HG02571 (cell line): ENCODE measurements at regions not wholly inside any gene's neighbourhood (a gene's known extent, or its start where the extent isn't known, plus 50 kb on each side); places are given as distances from the start of the nearest gene placed in this dataset.
A peak's percentile ranks its signal among the peaks of the same experiment; 100 is the strongest.
"Not testable (repeated sequence)": the region's sequence is repeated elsewhere in the genome, so short reads cannot be mapped to it uniquely, and the experiment has no call there.

Experiments
- ATAC-seq: cut with Tn5 transposase; IDR thresholded peaks from one replicate; pipeline ENCODE4 v1.9.1; 2021; ENCODE audit warnings: mild to moderate bottlenecking, moderate library complexity; ENCODE audit not compliant: unreplicated experiment

- no peak for ATAC-seq
Measured at GRCh38 chr11:42412590-42412989, 899.2 kb upstream of the API5 start.

- no peak for ATAC-seq
Measured at GRCh38 chr11:42417691-42418090, 894.1 kb upstream of the API5 start.

GRCh38 chr11:42422090-42422489 is 889.7 kb upstream of the API5 start:
- no peak for ATAC-seq

GRCh38 chr11:42434911-42435310 is 876.9 kb upstream of the API5 start:
- not testable (repeated sequence) for ATAC-seq

- ATAC-seq = no peak
Measured at GRCh38 chr11:42444406-42444805, 867.4 kb upstream of the API5 start.

GRCh38 chr11:42462558-42463310 is 849.1 kb upstream of the API5 start:
- ATAC-seq = no peak

GRCh38 chr11:42465623-42466022 is 846.2 kb upstream of the API5 start:
- ATAC-seq = no peak

GRCh38 chr11:42473106-42473505 is 838.7 kb upstream of the API5 start:
- ATAC-seq = no peak

GRCh38 chr11:42482822-42483221 is 829.0 kb upstream of the API5 start:
- no peak for ATAC-seq

- ATAC-seq = no peak
Measured at GRCh38 chr11:42490506-42490905, 821.3 kb upstream of the API5 start.

GRCh38 chr11:42494459-42494858 is 817.3 kb upstream of the API5 start:
- no peak for ATAC-seq

GRCh38 chr11:42498971-42499370 is 812.8 kb upstream of the API5 start:
- no peak for ATAC-seq

GRCh38 chr11:42502151-42502550 is 809.6 kb upstream of the API5 start:
- no peak for ATAC-seq

GRCh38 chr11:42521994-42522393 is 789.8 kb upstream of the API5 start:
- ATAC-seq = no peak

GRCh38 chr11:42524534-42525227 is 787.1 kb upstream of the API5 start:
- peak; percentile 97 for ATAC-seq

- ATAC-seq = no peak
Measured at GRCh38 chr11:42526426-42526825, 785.4 kb upstream of the API5 start.

- no peak for ATAC-seq
Measured at GRCh38 chr11:42528471-42528870, 783.3 kb upstream of the API5 start.

GRCh38 chr11:42528911-42529310 is 782.9 kb upstream of the API5 start:
- no peak for ATAC-seq

GRCh38 chr11:42536611-42537360 is 775.0 kb upstream of the API5 start:
- ATAC-seq = no peak

GRCh38 chr11:42542336-42542735 is 769.5 kb upstream of the API5 start:
- ATAC-seq = no peak

GRCh38 chr11:42543844-42544419 is 767.9 kb upstream of the API5 start:
- ATAC-seq = no peak
